ENCODE measurements at regions not wholly inside any gene's neighbourhood (a gene's known extent, or its start where the extent isn't known, plus 50 kb on each side); places are given as distances from the start of the nearest gene placed in this dataset.
A peak's percentile ranks its signal among the peaks of the same experiment; 100 is the strongest.
"Not testable (repeated sequence)": the region's sequence is repeated elsewhere in the genome, so short reads cannot be mapped to it uniquely, and the experiment has no call there.

DNA sequence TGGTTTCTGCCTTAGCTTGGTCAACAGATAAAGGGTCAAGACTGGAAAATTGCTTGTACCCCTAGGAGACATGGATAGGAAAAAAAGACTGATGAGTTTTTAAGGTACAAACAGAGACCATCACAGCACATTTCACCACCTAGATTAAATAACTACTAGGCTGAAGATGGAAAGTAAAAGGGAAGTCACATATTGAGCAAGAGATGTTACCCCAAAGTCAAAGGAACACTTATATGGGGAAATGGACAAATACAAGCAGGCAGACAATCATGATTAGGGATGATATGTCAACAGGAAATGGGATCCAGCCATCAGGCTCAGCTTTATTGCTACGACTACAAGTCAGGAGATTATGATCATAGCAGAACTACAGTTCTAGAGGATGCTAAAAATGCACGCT is 1643.1 kb upstream of the CELF4 start:
- H3K14ac ChIP-seq (ENCODE audit: low read length in 2 of 2): no peak overlapping the region
- no peak overlapping the region for H3K27ac ChIP-seq (ENCODE audit: low read length, poor library complexity, severe bottlenecking)
- H3K18ac ChIP-seq (ENCODE audit: low read depth in 1 of 2, low read length in 2 of 2): no peak overlapping the region
- no peak overlapping the region for H3K4ac ChIP-seq (ENCODE audit: low read depth in 1 of 2, low read length in 2 of 2)
- H3K36me3 ChIP-seq (ENCODE audit: control insufficient read depth in 1 of 2, insufficient read depth in 2 of 2, low read depth in 1 of 2, low read length in 2 of 2): no peaks in the 10 kb centered on the region
- H3K4me1 ChIP-seq (ENCODE audit: control insufficient read depth, insufficient read depth, low read depth, low read length): no peaks in the 10 kb centered on the region
- no peak overlapping the region for H3K4me3 ChIP-seq (ENCODE audit: insufficient read depth in 1 of 2, low read depth in 1 of 2, low read length in 2 of 2)
- no peak overlapping the region for H3K9ac ChIP-seq (ENCODE audit: low read length)
- H2AFZ ChIP-seq (ENCODE audit: low read depth, low read length): no peak overlapping the region
- H3K23ac ChIP-seq (ENCODE audit: low read length in 2 of 2): no peak overlapping the region
- no peaks in the 10 kb centered on the region for H3K9me3 ChIP-seq (ENCODE audit: control insufficient read depth, low read length)
- H2BK12ac ChIP-seq (ENCODE audit: low read length in 2 of 2): no peak overlapping the region
- H3K79me1 ChIP-seq (replicated peaks; ENCODE audit: low read length, poor library complexity, severe bottlenecking): no peaks in the 10 kb centered on the region
- H4K91ac ChIP-seq (ENCODE audit: low read length): no peak overlapping the region
- no peak overlapping the region for H2AK5ac ChIP-seq (ENCODE audit: low read length, severe bottlenecking)
- H3K4me2 ChIP-seq (ENCODE audit: low read length, poor library complexity, severe bottlenecking): no peak overlapping the region
- H2BK15ac ChIP-seq (ENCODE audit: low read depth, poor library complexity, severe bottlenecking): no peak overlapping the region
- H4K8ac ChIP-seq (ENCODE audit: low read length): no peak overlapping the region
- WGBS: 87% methylated on average over 2 of the region's 2 CpGs
- H2BK5ac ChIP-seq (ENCODE audit: low read depth, low read length, poor library complexity, severe bottlenecking): no peak overlapping the region
- DNase-seq: no peak
- H2BK120ac ChIP-seq (ENCODE audit: low read depth, low read length): no peak overlapping the region
- no peaks in the 10 kb centered on the region for H3K27me3 ChIP-seq (ENCODE audit: control insufficient read depth in 1 of 2, insufficient read depth in 1 of 2, low read length in 2 of 2)

GRCh38 chr18:39208190-39208589 is 1642.6 kb upstream of the CELF4 start:
- Histone ChIP-seq H3K14ac (ENCODE audit: low read length in 2 of 2) (no peak overlapping the region), H2AK5ac (ENCODE audit: low read length, severe bottlenecking) (no peak overlapping the region), H2BK12ac (ENCODE audit: low read length in 2 of 2) (no peak overlapping the region), H3K9ac (ENCODE audit: low read length) (no peak overlapping the region), H4K91ac (ENCODE audit: low read length) (no peak overlapping the region), H3K4ac (ENCODE audit: low read depth in 1 of 2, low read length in 2 of 2) (no peak overlapping the region), H2BK15ac (ENCODE audit: low read depth, poor library complexity, severe bottlenecking) (no peak overlapping the region), H3K79me1 (replicated peaks; ENCODE audit: low read length, poor library complexity, severe bottlenecking) (no peaks in the 10 kb centered on the region), H3K36me3 (ENCODE audit: control insufficient read depth in 1 of 2, insufficient read depth in 2 of 2, low read depth in 1 of 2, low read length in 2 of 2) (no peaks in the 10 kb centered on the region), H3K4me1 (ENCODE audit: control insufficient read depth, insufficient read depth, low read depth, low read length) (no peaks in the 10 kb centered on the region), H3K27me3 (ENCODE audit: control insufficient read depth in 1 of 2, insufficient read depth in 1 of 2, low read length in 2 of 2) (no peaks in the 10 kb centered on the region), H4K8ac (ENCODE audit: low read length) (no peak overlapping the region), H2AFZ (ENCODE audit: low read depth, low read length) (no peak overlapping the region), H3K4me2 (ENCODE audit: low read length, poor library complexity, severe bottlenecking) (no peak overlapping the region), H2BK120ac (ENCODE audit: low read depth, low read length) (no peak overlapping the region), H3K4me3 (ENCODE audit: insufficient read depth in 1 of 2, low read depth in 1 of 2, low read length in 2 of 2) (no peak overlapping the region), H3K18ac (ENCODE audit: low read depth in 1 of 2, low read length in 2 of 2) (no peak overlapping the region), H3K9me3 (ENCODE audit: control insufficient read depth, low read length) (no peaks in the 10 kb centered on the region), H3K23ac (ENCODE audit: low read length in 2 of 2) (no peak overlapping the region), H2BK5ac (ENCODE audit: low read depth, low read length, poor library complexity, severe bottlenecking) (no peak overlapping the region), H3K27ac (ENCODE audit: low read length, poor library complexity, severe bottlenecking) (no peak overlapping the region)
- WGBS: 88% methylated on average over 1 of the region's 2 CpGs
- DNase-seq: no peak

- H3K14ac ChIP-seq (ENCODE audit: low read length in 2 of 2); H3K79me1 ChIP-seq (replicated peaks; ENCODE audit: low read length, poor library complexity, severe bottlenecking); H2BK5ac ChIP-seq (ENCODE audit: low read depth, low read length, poor library complexity, severe bottlenecking); H2BK12ac ChIP-seq (ENCODE audit: low read length in 2 of 2); H2BK15ac ChIP-seq (ENCODE audit: low read depth, poor library complexity, severe bottlenecking); H3K23ac ChIP-seq (ENCODE audit: low read length in 2 of 2); H2AK5ac ChIP-seq (ENCODE audit: low read length, severe bottlenecking); H3K4me1 ChIP-seq (ENCODE audit: control insufficient read depth, insufficient read depth, low read depth, low read length); H3K4me3 ChIP-seq (ENCODE audit: insufficient read depth in 1 of 2, low read depth in 1 of 2, low read length in 2 of 2); H3K9me3 ChIP-seq (ENCODE audit: control insufficient read depth, low read length); H2BK120ac ChIP-seq (ENCODE audit: low read depth, low read length); H3K36me3 ChIP-seq (ENCODE audit: control insufficient read depth in 1 of 2, insufficient read depth in 2 of 2, low read depth in 1 of 2, low read length in 2 of 2); H2AFZ ChIP-seq (ENCODE audit: low read depth, low read length); H3K4ac ChIP-seq (ENCODE audit: low read depth in 1 of 2, low read length in 2 of 2); H3K27ac ChIP-seq (ENCODE audit: low read length, poor library complexity, severe bottlenecking); H4K8ac ChIP-seq (ENCODE audit: low read length); H3K27me3 ChIP-seq (ENCODE audit: control insufficient read depth in 1 of 2, insufficient read depth in 1 of 2, low read length in 2 of 2); H4K91ac ChIP-seq (ENCODE audit: low read length); H3K4me2 ChIP-seq (ENCODE audit: low read length, poor library complexity, severe bottlenecking); H3K18ac ChIP-seq (ENCODE audit: low read depth in 1 of 2, low read length in 2 of 2); H3K9ac ChIP-seq (ENCODE audit: low read length); DNase-seq: not testable (repeated sequence)
- WGBS: 97% methylated on average over 3 of the region's 4 CpGs
These were observed 1641.0 kb upstream of the CELF4 start for GRCh38 chr18:39206398-39207103.

DNA sequence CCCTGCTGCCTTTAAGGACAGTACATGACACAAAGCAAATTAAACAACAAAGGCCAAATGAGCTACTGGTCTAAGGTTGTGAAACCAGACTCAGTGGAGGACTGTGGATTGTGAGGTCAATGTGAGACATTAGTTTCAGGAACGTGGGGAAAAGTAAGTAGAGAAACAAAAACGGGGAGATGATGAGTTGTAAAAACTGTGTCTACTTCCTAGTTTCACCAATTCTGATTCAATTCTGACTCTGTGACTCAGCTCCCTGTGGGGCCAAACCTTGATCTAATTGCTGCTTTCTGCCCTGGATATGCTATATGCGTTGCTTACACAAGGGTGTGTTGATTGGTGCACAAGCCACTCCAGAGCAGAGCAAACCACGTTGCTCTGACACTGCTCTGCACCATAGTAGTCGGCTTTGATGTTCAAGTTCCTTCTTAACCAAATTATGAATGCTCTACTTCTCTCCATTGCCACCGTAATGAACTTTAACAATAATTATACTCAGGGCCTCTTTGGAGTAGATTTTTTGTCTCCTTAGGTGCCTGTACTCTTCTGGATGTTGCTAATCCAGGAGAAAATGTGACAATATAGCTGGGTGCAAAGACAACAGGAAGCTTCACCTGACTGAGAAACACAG is 1640.1 kb upstream of the CELF4 start:
- Histone ChIP-seq H2BK12ac (ENCODE audit: low read length in 2 of 2) (no peak overlapping the region), H3K27me3 (ENCODE audit: control insufficient read depth in 1 of 2, insufficient read depth in 1 of 2, low read length in 2 of 2) (no peaks in the 10 kb centered on the region), H3K9me3 (ENCODE audit: control insufficient read depth, low read length) (no peaks in the 10 kb centered on the region), H3K79me1 (replicated peaks; ENCODE audit: low read length, poor library complexity, severe bottlenecking) (no peaks in the 10 kb centered on the region), H4K8ac (ENCODE audit: low read length) (no peak overlapping the region), H4K91ac (ENCODE audit: low read length) (no peak overlapping the region), H2BK120ac (ENCODE audit: low read depth, low read length) (no peak overlapping the region), H3K4me1 (ENCODE audit: control insufficient read depth, insufficient read depth, low read depth, low read length) (no peaks in the 10 kb centered on the region), H2AFZ (ENCODE audit: low read depth, low read length) (no peak overlapping the region), H3K27ac (ENCODE audit: low read length, poor library complexity, severe bottlenecking) (no peak overlapping the region), H3K4me3 (ENCODE audit: insufficient read depth in 1 of 2, low read depth in 1 of 2, low read length in 2 of 2) (no peak overlapping the region), H3K4ac (ENCODE audit: low read depth in 1 of 2, low read length in 2 of 2) (no peak overlapping the region), H2BK5ac (ENCODE audit: low read depth, low read length, poor library complexity, severe bottlenecking) (no peak overlapping the region), H2BK15ac (ENCODE audit: low read depth, poor library complexity, severe bottlenecking) (no peak overlapping the region), H3K18ac (ENCODE audit: low read depth in 1 of 2, low read length in 2 of 2) (no peak overlapping the region), H3K23ac (ENCODE audit: low read length in 2 of 2) (no peak overlapping the region), H3K9ac (ENCODE audit: low read length) (no peak overlapping the region), H3K14ac (ENCODE audit: low read length in 2 of 2) (no peak overlapping the region), H3K36me3 (ENCODE audit: control insufficient read depth in 1 of 2, insufficient read depth in 2 of 2, low read depth in 1 of 2, low read length in 2 of 2) (no peaks in the 10 kb centered on the region), H2AK5ac (ENCODE audit: low read length, severe bottlenecking) (no peak overlapping the region), H3K4me2 (ENCODE audit: low read length, poor library complexity, severe bottlenecking) (no peak overlapping the region)
- DNase-seq: peak; percentile 5
- WGBS: 62% methylated on average over 5 of the region's 6 CpGs
